Nephron (organoid): ENCODE measurements at regions not wholly inside any gene's neighbourhood (a gene's known extent, or its start where the extent isn't known, plus 50 kb on each side); places are given as distances from the start of the nearest gene placed in this dataset.

Experiments used
- H3K27ac Mint-ChIP-seq, 3 experiments: 2 replicates each; pipeline ENCODE4 v1.8.0; 2020; ENCODE audit warnings: mixed read lengths in 3 of 3, mild to moderate bottlenecking in 2 of 3, moderate library complexity in 1 of 3
- H3K27me3 Mint-ChIP-seq: 2 replicates; pipeline ENCODE4 v1.8.0; 2021; ENCODE audit warnings: low read depth, mild to moderate bottlenecking, moderate library complexity, mixed read lengths
- H3K36me3 Mint-ChIP-seq: 2 replicates; pipeline ENCODE4 v1.8.0; 2020; ENCODE audit warnings: low read depth, mixed read lengths
- H3K4me1 Mint-ChIP-seq: 2 replicates; pipeline ENCODE4 v1.8.0; 2020; ENCODE audit warnings: mixed read lengths
- H3K4me3 Mint-ChIP-seq, 3 experiments: 2 replicates each; pipeline ENCODE4 v1.8.0; 2020; ENCODE audit warnings: mild to moderate bottlenecking in 3 of 3, mixed read lengths in 3 of 3, moderate library complexity in 2 of 3
- H3K9me3 Mint-ChIP-seq: 2 replicates; pipeline ENCODE4 v1.8.0; 2020; ENCODE audit warnings: mixed read lengths
- TF ChIP-seq, protein P1 (sequence below), 3 experiments: fragments of 200-600 bp; sonication (generic); IDR thresholded peaks; one replicate each; pipeline ENCODE4 v1.5.0; 2021; ENCODE audit warnings: antibody characterized with exemption in 3 of 3; ENCODE audit not compliant: unreplicated experiment in 3 of 3

DNA sequence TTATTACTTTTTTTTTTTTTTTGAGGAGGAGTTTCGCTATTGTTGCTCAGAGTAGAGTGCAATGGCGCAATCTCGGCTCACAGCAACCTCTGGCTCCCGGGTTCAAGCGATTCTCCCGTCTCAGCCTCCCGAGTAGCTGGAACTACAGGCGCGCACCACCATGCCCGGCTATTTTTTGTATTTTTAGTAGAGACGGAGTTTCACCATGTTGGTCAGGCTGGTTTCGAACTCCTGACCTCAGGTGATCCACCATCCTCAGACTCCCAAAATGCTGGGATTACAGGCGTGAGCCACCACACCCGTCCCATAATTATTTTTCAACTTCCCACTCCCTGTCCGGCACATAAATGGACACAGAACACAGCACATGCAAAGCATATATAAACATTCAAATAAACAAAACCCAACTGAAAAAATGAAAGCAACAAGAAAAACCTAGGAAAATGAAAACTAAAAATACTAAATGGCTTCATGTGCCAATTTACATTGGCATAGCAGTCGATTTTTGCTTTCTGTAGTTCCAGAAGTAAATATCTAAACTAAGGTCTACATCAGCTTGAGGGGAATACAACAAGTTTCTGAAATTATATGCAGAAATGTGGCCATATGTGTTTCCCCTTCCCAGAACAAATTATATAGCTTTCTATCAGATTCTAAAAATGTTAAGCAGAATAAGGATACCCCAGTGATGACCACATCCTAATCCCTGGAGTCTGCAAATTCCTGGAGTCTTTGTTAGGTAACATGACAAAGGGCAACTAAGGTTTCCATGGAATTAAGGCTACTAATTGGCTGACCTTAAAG is 113.9 kb downstream of the HFE start:
- TF ChIP-seq, protein P1, sequence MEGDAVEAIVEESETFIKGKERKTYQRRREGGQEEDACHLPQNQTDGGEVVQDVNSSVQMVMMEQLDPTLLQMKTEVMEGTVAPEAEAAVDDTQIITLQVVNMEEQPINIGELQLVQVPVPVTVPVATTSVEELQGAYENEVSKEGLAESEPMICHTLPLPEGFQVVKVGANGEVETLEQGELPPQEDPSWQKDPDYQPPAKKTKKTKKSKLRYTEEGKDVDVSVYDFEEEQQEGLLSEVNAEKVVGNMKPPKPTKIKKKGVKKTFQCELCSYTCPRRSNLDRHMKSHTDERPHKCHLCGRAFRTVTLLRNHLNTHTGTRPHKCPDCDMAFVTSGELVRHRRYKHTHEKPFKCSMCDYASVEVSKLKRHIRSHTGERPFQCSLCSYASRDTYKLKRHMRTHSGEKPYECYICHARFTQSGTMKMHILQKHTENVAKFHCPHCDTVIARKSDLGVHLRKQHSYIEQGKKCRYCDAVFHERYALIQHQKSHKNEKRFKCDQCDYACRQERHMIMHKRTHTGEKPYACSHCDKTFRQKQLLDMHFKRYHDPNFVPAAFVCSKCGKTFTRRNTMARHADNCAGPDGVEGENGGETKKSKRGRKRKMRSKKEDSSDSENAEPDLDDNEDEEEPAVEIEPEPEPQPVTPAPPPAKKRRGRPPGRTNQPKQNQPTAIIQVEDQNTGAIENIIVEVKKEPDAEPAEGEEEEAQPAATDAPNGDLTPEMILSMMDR (IDR thresholded peaks at IDR 0.05; ENCODE audit: unreplicated experiment in 3 of 3) = no peak
- Mint-ChIP-seq H3K27me3 (peaks cover 5% of the 10 kb centered on the region), H3K4me1 (peaks cover 16% of the 10 kb centered on the region), H3K36me3 (no peaks in the 10 kb centered on the region), H3K9me3 (no peaks in the 10 kb centered on the region), H3K4me3 (peak overlapping the region; percentile 70 to 77 (median 74)), H3K27ac (peak overlapping the region in 2 of 3 experiments; percentile 58 to 91)

DNA sequence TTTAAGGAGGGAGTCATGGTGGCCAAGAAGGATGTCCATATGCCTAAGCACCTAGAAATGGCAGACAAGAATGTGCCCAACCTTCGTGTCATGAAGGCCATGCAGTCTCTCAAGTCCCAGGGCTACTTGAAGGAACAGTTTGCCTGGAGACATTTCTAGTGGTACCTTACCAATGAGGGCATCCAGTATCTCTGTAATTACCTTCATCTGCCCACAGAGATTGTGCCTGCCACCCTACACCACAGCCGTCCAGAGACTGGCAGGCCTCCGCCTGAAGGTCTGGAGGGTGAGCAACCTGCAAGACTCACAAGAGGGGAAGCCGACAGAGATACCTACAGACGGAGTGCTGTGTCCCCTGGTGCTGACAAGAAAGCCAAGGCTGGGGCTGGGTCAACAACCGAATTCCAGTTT is 115.0 kb downstream of the HFE start:
- TF ChIP-seq, protein P1 (IDR thresholded peaks at IDR 0.05; ENCODE audit: unreplicated experiment in 3 of 3) = no peak
- Mint-ChIP-seq H3K27ac (peak overlapping the region in 1 of 3 experiments; percentile 46), H3K4me1 (peaks cover 16% of the 10 kb centered on the region)

DNA sequence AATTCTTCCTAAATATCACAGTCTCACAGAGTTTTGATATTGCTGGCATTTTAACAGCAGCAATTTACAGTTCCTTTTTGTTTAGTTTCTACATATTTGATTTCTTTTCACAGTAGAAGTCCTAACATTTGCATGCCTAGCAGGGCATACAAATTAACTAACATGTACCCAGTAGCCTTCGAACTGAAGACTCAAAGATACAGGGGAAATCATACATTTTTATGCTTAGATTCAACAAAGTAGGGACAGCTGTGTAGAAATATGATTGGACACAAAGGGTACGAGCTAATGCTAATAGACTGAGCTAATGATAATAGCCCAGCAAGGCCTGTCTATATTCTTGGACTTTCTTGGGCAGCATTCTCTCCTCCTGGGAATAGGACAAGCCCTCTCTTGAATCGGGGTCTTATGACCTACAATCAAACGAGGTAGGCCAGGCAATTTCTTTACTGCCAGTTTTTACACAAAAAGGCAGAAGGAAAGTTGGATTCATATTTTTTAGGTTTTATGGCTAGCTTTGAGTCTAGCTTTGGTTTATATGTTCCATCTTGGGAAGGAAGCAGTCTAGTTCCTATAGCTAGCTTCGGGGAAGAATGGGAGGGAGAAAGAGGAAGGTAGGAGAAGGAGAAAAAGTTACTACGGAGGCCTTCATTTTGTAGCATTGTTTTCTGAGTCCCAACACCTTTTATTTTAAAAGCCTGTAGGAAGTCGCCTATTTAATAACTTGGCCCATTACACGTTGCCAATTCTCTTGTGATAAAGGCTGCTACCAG is 115.8 kb downstream of the HFE start:
- Mint-ChIP-seq H3K4me3 (peak overlapping the region; percentile 71 to 82 (median 76)), H3K27me3 (peaks cover 5% of the 10 kb centered on the region), H3K4me1 (peaks cover 16% of the 10 kb centered on the region), H3K36me3 (no peaks in the 10 kb centered on the region), H3K9me3 (no peaks in the 10 kb centered on the region), H3K27ac (peak overlapping the region in 2 of 3 experiments; percentile 89 to 95)
- TF ChIP-seq, protein P1 (IDR thresholded peaks at IDR 0.05; ENCODE audit: unreplicated experiment in 3 of 3) = no peak

More for the DNA sequence above, 115.0 kb downstream of the HFE start:
- Mint-ChIP-seq H3K27me3 (peaks cover 5% of the 10 kb centered on the region), H3K4me3 (peak overlapping the region in 1 of 3 experiments; percentile 17), H3K36me3 (no peaks in the 10 kb centered on the region), H3K9me3 (no peaks in the 10 kb centered on the region)

DNA sequence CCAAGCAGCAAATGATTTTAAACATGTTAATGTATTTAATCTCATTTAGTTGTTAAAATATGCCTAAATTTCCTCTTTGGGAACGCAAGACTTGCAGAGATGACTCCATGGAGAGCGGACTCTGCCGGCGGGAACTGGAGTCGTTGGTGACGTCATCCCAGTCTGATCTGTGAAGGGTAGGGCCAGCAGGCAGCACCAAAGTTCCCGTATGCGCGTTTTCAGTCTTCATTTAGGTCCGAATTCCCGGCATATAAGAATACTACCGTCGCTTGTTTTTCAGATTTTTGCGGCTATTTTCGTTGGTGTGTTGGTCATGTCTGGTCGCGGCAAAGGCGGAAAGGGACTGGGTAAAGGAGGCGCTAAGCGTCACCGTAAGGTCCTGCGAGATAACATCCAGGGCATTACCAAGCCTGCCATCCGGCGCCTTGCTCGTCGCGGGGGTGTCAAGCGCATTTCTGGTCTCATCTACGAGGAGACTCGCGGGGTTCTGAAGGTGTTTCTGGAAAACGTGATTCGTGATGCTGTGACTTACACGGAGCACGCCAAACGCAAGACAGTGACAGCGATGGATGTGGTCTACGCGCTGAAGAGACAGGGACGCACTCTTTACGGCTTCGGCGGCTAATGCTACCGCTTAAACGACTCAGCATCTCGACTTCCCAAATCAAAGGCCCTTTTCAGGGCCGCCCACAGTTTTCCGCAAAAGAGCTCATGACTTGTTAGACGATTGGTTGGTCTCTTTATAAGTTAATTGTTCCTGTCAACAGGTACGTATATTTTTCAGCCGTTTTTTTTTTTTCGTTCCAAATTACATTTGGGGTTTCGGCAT is 117.3 kb downstream of the HFE start:
- Mint-ChIP-seq H3K27ac (no peak overlapping the region), H3K4me3 (no peak overlapping the region), H3K27me3 (peaks cover 5% of the 10 kb centered on the region), H3K36me3 (no peaks in the 10 kb centered on the region), H3K4me1 (peaks cover 11% of the 10 kb centered on the region), H3K9me3 (no peaks in the 10 kb centered on the region)
- TF ChIP-seq, protein P1 (IDR thresholded peaks at IDR 0.05; ENCODE audit: unreplicated experiment in 3 of 3) = peak; percentile 33 to 42 (median 34)

DNA sequence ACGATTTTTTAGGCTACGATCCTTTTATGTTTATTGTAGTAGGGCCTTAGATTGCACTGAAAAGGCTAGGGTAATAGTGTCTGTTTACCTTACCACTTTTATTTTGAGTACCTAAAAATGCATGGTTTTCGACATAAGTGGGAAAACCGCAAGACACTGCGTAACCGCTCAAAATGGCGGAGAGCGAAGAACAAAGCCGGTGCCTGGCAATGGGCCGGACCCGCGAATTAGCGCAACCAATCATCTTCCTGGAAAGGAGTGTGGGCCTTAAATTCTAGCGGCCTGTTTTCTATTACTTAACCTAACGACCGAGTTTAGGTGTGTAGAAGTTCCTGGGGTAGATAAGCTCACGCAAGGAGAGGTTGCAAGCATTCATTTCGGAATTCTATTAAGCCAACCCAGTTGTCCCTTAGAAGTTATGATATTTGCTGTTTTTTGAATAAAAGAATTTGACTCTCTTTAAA is 118.0 kb downstream of the HFE start:
- Mint-ChIP-seq H3K27me3 (peaks cover 5% of the 10 kb centered on the region), H3K9me3 (no peaks in the 10 kb centered on the region), H3K36me3 (no peaks in the 10 kb centered on the region)

More for the DNA sequence above, 118.0 kb downstream of the HFE start:
- no peak overlapping the region for H3K4me3 Mint-ChIP-seq
- H3K27ac Mint-ChIP-seq = no peak overlapping the region
- peaks cover 9% of the 10 kb centered on the region for H3K4me1 Mint-ChIP-seq
- TF ChIP-seq, protein P1 (IDR thresholded peaks at IDR 0.05; ENCODE audit: unreplicated experiment in 3 of 3) = no peak
